OCI-LY1 (cell line): ENCODE measurements at regions not wholly inside any gene's neighbourhood (a gene's known extent, or its start where the extent isn't known, plus 50 kb on each side); places are given as distances from the start of the nearest gene placed in this dataset.

Experiments
- EZH2 ChIP-seq: fragments of 200-600 bp; sonication (generic), shearing (Covaris generic); IDR thresholded peaks from 2 replicates; pipeline ENCODE4 v1.8.0; 2017; ENCODE audit warnings: borderline replicate concordance, mixed run types, mild to moderate bottlenecking, antibody characterized with exemption, low read length, moderate library complexity, mixed read lengths
- TF ChIP-seq, protein P1 (sequence below): fragments of 200-600 bp; sonication (generic), shearing (Covaris generic); IDR thresholded peaks from 2 replicates; pipeline ENCODE4 v1.5.1; 2017; ENCODE audit warnings: mild to moderate bottlenecking, antibody characterized with exemption, low read length, moderate library complexity, mixed read lengths

DNA sequence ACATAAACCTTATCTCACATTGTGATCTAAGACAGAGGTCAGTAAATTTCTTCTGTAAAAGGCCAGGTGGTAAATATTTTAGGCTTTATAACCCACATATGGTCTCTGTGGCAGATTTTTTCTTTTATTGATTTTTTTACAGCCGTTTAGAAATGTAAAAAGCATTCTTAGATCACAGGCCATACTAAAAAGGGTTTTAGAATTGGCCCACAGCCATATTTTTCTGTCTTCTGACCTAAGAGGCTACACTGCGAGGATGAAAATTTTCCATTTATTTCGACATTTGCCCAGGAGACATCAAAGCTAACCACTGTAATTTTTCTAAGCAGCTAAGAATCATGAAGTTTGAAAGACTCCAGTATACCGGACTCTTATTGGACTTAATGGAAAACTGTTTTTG lies 377.2 kb upstream of the SGO1 start:
- TF ChIP-seq, protein P1, sequence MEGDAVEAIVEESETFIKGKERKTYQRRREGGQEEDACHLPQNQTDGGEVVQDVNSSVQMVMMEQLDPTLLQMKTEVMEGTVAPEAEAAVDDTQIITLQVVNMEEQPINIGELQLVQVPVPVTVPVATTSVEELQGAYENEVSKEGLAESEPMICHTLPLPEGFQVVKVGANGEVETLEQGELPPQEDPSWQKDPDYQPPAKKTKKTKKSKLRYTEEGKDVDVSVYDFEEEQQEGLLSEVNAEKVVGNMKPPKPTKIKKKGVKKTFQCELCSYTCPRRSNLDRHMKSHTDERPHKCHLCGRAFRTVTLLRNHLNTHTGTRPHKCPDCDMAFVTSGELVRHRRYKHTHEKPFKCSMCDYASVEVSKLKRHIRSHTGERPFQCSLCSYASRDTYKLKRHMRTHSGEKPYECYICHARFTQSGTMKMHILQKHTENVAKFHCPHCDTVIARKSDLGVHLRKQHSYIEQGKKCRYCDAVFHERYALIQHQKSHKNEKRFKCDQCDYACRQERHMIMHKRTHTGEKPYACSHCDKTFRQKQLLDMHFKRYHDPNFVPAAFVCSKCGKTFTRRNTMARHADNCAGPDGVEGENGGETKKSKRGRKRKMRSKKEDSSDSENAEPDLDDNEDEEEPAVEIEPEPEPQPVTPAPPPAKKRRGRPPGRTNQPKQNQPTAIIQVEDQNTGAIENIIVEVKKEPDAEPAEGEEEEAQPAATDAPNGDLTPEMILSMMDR: no peak
- TF ChIP-seq EZH2: no peak
